ENCODE measurements at regions not wholly inside any gene's neighbourhood (a gene's known extent, or its start where the extent isn't known, plus 50 kb on each side); places are given as distances from the start of the nearest gene placed in this dataset.
"Not testable (repeated sequence)": the region's sequence is repeated elsewhere in the genome, so short reads cannot be mapped to it uniquely, and the experiment has no call there.

DNA sequence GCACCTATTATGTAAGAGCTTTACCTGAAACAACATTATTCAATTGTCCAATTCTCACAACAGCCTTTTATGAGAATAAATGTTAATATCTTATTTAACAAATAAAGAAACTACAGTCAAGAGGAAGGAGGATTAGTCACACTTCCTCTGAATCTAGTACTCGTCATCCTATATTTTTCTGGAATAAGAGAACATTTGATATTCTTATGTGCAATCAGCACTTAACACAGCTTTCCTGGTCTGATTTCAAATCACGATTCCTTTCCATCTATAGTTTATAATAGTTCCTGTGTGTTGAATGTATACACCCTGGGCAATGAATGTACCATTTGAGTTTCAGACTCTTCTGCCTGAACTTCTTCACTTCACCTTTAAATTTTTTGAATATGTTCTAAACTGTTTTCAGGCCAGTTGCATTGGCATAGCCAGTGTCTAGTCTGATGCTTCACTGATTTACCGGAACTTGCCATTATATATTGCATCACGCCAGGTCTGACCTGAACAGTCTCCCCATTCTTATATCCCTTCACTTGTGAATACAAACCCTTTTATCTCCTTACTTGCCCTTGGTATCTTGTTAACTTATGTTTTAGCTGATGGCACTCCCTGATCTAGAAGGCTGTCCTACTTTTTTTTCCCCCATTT lies 698.3 kb downstream of the MAT2B start:
- DNase-seq (ENCODE audit: low read depth in 2 of 2), result no peak

DNA sequence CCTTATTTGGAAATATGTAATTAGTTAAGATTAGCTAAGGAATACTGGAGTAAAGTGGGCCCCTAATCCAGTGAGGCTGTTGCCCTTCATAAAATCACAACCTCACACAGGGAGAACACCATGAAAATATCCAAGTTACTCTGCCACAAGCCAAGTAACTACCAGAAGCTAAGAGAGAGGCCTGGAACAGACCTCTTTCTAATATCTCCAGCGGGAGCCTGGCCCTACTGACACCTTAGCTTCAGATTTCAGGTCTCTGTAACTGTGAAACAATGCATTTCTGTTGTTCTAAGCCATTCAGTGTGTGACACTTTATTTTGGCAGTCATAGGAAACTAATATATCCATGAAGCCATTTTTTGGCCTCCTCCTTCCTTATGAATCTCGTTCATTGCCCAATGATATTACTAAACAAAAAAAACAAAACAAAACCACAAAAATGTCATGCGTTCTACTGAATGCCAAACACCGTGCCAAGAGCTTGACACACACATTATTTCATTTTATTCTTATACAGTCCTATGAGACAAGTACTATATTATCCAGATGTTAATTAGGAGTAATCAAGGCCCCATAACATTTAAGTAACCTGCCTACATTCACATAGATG lies 699.0 kb downstream of the MAT2B start:
- DNase-seq (ENCODE audit: low read depth in 2 of 2), result no peak

DNA sequence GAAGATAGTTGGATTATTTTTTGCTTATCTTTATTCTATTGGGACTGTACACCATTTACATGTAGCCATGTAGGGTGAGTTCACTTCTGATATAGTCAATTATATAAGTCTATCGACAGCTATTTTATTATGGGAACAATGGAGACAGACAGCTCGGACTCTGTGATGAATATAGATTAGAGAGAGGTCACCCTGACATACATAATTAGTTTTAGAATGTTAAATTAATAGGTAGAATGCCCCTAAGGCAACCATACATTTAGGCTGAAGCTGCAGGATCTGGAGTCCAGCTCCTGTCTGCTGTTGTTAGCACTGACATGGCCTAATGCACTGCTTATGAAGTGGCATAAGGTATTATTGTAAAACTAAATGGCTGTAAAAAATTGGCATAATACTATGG lies 700.8 kb downstream of the MAT2B start:
- DNase-seq (ENCODE audit: low read depth in 2 of 2), result no peak

DNA sequence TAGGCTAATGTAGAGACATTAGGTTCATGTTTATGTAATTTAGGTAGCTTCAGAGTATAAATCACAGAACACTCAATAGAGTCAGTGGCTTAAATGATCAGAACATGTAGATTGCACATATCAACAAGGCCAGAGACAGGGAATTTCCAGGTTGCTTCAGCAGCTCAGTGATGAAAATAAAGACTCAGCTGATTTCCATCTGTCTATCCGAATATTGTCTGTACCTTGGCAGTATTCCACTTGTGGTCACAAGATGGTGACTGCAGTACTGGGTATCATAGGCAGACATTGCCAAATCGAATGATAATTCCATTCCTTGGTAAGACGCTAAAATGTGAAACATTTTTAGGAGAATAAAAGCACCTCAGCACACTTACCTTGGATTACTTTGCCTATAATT lies 702.2 kb downstream of the MAT2B start:
- no peak for DNase-seq (ENCODE audit: low read depth in 2 of 2)

DNA sequence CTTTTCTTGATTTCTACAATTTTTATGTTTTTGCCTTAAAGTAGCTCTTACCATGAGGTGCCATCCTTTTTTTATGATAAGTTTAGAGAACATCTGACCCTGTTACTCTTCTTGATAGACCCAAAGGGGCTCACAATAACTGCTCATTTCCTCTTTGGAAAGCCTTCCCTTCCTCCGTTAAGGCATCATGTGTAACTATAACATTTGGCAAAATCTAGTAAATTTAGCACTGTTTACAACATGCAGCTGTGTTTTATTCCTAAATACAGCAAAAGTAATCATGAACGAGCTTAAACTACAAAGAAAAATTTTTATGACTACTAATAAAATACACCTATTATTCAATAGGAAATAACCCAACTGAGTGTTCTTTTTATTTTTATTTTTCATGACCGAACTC lies 705.1 kb downstream of the MAT2B start:
- DNase-seq (ENCODE audit: low read depth in 2 of 2), result no peak

DNA sequence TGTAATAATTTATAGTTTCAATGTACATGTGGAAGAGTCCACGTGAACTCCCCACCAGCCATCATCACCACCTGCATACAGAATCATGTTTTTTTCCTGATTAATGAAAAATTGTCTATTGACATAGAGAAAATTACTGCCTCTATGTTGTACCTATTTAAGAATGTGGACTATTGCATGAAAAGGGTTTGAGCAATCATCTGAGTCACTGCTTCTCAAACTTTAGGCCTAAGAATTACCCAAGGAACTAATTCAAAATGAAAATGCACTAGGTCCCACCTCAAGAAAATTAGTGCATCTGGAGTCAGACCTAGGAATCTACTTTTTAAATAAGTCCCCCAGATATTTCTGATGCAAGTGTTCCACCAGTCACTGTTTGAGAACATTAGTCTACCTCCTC lies 709.3 kb downstream of the MAT2B start:
- no peak for DNase-seq (ENCODE audit: low read depth in 2 of 2)

DNA sequence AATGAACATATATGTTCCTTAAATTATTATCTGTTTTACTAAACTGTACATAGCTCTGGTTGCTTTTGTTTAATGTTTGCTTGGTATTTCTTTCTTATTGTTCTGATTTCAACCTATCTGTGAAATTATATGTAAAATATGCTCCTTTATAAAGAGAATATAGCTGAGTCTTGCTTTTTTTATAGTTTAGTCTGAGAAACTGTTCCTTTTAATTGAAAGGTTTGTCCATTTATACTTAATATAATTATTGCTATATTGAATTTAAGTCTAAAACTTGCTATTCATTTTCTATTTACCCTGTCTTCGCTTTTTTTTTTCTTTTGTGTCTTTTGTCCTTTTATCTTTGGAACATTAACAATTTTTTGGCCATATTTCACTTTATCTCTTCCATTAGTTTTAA lies 712.0 kb downstream of the MAT2B start:
- DNase-seq (ENCODE audit: low read depth in 2 of 2), result no peak

DNA sequence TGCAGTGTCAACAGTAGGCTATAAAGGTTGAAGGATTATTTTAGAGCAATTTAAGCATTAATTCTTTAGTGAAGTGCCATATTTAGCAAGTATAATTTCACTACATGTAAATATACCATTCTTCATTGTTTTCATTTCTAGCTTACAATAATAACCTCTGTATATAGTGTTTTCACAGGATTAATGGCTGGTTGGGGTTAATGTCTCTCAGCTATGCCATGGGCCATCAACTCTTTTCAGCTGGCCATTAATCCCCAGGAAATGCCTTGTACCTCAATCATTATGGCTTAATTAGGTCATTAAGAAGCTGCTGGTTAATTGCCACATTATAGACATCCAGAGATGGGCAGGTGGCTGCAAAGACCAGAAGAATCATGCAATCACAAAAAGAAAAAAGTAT lies 715.1 kb downstream of the MAT2B start:
- no peak for DNase-seq (ENCODE audit: low read depth in 2 of 2)

DNA sequence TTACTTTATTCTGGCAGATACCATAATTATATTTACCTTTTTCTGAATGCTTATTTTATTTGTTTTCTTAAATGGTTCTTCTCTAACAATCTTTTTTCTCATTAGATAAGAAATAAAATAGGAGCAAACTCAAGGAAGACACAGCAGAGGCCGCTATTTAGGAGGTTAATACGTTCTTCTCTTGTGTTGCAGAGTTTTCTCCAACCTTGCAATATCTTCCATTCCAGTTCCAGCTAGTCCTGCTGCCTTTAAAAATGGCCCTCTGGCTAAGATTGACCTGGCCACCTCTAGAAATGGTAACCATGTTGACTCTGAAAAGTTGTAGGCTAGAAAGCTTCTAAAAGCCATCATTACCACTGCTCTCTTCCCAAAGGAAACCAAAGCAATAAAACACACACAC lies 718.8 kb downstream of the MAT2B start:
- DNase-seq (ENCODE audit: low read depth in 2 of 2), result no peak

DNA sequence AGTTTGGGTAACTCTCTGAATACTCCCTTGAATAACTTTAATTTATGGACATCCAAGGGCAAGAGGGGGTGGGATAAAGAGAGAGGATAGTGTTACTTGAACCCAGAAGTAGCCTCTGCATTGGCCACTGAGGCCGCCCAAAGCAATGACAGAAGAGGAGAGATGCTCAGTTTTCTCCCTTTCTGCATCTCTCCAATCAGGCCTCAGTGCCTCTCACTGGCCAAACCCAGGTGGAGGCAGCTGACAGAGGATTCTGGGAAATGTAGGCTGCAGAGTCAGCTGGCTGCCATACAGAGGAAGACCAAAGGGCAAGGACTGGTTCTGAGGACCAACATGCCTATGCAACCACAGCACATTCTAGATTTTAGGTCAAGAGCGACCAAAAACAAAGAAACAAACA lies 719.4 kb downstream of the MAT2B start:
- DNase-seq (ENCODE audit: low read depth in 2 of 2), result no peak

DNA sequence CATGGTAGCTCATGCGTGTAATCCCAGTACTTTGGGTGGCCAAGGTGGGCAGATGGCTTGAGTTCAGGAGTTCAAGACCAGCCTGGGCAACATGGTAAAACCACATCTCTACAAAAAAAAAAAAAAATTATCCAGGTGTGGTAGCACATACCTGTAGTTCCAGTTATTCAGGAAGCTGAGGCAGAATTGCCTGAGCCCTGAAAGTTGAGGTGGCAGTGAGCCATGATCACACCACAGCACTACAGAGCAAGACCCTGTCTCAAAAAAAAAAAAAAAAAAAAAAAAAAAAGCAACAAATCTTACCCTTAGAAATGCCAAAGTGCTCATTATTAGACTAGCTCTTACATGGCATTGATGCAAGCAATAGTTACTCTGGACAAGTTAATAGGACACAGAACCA lies 724.9 kb downstream of the MAT2B start:
- no peak for DNase-seq (ENCODE audit: low read depth in 2 of 2)

DNA sequence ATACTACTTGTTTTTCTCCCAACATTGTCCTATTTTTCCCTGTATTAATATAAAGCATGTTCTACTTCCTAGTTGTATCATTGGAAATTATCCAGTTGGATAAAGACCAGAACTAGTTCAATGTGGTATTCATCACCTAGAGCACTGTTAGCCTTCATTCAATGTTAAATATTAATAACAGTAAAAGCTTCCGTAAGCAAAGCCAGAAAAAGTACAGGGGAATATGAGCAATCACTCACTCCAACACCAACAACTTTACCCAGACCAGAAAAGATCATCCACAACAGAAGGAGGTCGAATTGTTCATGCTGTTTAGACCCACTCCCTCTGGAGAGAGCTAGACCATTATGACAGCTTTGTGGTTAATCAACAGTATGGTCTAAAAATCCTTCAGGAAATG lies 728.4 kb downstream of the MAT2B start:
- no peak for DNase-seq (ENCODE audit: low read depth in 2 of 2)

DNA sequence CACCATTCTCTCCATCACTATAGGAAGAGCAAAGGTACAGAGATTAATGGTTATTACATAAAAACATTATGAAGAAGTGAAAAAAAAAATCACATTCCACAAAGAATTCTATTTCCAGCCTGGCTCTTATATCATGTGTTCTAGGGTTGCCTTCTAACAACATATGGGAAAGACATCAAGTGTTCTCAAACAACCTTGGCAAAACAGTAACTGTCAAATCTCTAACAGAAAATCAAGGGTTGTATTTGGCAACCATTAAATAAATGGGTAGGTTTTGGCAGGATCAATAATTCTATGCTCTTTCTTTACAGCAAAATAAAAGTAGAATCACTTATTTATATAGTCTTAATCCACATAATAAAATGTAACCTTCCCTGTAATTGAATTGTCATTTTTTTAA lies 728.9 kb downstream of the MAT2B start:
- no peak for DNase-seq (ENCODE audit: low read depth in 2 of 2)

DNA sequence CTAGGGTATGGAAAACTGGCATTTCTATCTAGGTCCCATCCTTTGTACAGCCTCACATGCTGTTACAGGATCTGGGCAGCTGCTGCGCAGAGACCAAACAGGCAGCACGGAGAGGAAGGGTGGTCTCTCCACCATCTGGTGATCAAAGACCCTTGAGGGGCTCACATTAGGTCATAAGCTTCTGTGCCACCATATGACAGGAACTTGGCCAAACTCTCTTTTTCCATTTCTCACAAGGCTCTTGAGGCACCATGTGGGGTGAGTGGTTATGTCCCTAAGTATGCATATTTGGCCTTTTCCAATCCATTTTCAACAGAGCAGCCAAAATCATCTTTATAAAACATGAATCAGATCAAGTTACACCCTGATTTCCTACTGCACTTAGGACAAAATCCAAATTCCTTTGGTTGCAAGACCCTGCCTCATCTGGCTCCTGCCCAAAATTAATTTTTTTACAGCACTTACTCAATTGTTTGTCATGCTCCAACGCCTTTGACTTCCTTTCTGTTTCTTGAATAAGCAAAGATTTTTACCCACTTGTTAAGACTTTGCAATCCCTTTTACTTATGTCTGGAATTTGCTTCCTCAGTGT lies 730.0 kb downstream of the MAT2B start:
- no peak for DNase-seq (ENCODE audit: low read depth in 2 of 2)

DNA sequence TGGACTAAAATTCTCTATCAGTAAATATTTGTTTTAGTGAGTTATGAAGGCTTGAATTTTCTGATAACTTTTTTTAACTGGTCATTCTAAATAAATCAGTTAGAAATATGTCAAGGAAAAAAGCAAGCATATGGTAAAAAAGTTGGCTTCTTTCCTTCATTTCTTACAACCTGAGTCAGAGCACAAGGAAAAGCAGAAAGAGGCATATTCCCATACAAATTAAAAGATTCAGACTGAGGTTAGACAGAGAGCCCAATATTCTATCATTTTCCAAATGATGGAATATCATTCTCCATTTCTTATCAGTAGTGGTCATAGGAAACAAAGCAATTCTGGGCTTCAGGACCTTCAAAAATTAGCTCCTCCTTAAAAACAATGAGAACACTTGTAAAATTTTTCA lies 732.1 kb downstream of the MAT2B start:
- DNase-seq (ENCODE audit: low read depth in 2 of 2), result no peak

DNA sequence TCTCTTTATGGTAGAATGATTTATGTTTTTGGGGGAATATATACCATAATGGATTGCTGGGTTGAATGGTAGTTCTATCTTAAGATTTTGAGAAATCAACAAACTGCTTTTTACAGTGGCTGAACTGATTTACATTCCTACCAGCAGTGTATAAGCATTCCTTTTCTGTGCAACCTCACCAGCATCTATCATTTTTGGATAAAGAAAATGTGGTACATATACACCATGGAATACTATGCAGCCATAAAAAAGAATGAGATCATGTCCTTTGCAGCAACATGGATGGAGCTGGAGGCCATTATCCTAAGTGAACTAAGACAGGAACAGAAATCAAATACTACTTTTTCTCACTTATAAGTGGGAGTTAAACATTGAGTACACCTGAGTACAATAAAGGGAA lies 746.4 kb downstream of the MAT2B start:
- DNase-seq (ENCODE audit: low read depth in 2 of 2), result not testable (repeated sequence)

DNA sequence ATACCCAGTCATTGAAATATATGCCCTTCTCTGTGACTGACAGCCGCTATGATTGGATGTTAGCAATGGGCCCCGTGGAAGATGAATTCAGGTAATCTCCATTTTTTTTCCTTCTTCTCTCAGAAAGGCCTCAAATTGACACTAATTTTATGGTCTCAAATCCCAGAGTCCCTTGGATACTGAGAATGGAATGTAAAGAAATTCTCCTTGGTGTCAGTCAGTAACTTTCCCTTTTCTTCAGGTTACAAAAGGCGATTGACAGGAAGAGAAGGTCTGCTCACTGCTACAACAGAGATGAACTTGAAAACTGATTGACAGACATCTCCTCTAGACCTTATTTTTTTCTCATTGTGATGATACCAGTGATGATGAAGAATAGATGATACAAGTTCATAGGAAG lies 748.3 kb downstream of the MAT2B start:
- DNase-seq (ENCODE audit: low read depth in 2 of 2), result no peak

DNA sequence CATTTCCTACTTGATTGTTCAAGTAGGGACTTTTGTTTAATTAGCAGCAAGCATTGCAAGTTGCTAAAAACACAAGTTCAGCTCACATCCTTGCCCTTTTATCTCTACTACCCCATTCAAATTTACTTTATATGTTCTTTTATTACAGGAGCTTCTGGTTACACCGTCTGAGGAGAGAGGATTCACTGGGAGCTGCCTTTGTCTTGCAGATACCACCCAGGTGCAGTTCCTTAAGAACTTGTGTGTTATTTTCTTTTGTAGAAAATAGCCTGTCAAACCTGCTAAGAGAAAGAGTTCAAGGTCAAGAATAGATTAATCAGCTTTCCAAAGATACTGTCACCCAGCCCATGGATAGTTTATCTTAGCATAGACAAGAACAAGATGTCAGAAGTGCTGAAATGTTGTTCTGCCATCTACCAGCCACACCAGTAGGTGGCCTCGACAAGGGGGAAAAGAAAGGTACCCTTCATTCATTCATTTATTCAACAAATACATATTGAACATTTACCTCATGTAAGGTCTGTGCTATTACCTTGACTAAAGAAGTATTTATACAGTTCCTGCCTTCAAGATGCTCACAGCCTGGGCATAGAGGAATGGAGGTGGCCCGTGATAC lies 750.3 kb downstream of the MAT2B start:
- DNase-seq (ENCODE audit: low read depth in 2 of 2), result no peak

DNA sequence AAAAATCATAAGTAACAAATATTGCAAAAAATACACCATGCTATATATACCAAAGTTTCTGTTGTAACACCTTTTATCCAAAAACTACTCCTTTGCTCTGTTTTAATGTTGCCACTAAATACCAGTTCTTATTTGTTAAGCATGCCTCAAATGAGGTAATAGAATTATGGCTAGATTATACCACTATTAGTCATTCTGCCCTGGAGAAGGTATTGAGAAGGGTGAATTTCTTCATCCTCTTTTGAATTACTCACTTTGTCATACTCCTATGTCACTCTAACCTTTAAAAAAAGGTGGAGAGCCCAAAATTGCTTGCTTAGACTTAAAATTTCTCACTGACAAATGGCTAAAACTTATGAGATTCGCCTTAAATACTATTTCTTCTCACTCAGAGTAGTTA lies 750.9 kb downstream of the MAT2B start:
- DNase-seq (ENCODE audit: low read depth in 2 of 2), result no peak

DNA sequence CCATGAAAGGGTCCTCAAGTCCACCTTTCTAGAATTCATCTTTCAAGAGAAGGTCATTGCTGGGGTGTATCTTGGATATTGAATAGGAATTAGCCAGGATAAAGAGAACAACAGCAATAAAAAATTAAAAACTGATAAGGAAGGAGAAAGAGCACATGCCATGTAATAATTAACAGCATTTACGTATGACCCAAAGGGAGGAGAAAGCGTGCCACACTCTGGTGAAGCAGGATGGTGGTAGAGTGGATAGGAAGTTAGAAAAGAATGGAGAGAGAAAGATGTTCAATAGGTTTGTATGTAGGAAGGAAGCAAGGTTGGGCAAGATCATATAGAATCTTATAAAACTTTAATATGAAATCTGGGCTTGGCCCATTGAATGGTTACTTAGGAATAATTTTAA lies 751.5 kb downstream of the MAT2B start:
- no peak for DNase-seq (ENCODE audit: low read depth in 2 of 2)

DNA sequence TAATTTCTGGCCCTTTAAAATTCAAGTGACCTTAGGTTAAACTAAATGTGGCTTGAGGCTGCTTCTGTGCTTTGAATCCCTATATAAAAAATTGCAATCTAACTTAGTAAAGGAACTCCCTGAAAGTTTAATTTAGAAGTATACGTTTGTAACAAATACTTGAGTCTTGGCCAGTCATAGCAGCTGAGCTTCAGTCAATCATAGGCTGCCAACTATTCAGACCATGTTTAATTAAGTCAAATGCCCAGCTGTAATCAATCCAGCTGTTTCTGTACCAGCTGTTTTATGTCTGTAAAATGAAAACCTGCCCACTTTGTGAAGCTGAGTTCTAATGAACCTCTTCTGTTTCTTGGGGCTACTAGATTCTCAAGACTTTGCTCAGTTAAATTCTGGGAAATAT lies 760.1 kb downstream of the MAT2B start:
- DNase-seq (ENCODE audit: low read depth in 2 of 2), result no peak

DNA sequence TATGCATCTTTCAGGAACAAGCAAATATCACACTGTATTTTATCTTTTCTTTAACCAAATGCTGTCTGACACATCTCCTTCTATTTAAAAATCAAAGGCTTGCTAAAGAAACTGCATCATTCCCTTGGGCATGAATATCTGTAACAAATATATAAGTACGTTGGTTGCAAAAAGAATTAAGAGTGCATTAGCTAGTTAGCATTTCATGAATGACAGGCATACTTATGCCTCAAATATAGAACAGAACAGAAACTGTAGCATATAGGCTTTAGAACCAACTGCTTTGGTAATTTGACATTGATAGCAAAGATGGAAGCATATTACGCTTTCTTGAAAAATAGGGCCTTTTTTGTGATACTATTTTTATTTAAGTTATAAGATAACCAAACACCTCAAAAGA lies 761.2 kb downstream of the MAT2B start:
- DNase-seq (ENCODE audit: low read depth in 2 of 2), result no peak

DNA sequence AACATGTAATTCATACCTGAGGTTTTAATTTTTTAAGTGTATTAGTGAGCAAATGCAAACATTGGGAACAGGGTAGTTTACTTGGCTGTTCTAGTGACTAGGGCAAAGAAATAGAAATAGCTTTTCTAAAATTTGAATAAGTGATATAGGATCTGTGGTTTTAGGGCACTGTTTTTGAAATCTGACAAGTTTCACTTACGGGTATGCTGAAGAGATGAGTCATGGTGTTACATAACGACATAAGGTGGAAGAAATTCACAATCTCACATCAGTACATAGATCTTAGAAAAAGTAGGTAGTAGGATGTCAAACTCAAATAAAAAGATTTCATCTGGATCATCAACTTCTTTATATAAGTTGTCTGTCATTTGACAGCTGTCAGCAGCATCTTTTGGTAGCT lies 772.3 kb downstream of the MAT2B start:
- no peak for DNase-seq (ENCODE audit: low read depth in 2 of 2)

All from stimulated activated CD4-positive, alpha-beta T cell treated with anti-CD3 and anti-CD28 coated beads, Interleukin-1b, Interleukin-23, amount 100 ng/mL, for 4 hours (primary cell).